NCI-H69 (cell line): ENCODE measurements at regions not wholly inside any gene's neighbourhood (a gene's known extent, or its start where the extent isn't known, plus 50 kb on each side); places are given as distances from the start of the nearest gene placed in this dataset.

Experiments
- DNase-seq: peaks from one replicate; lab custom pipeline; 2025; lab: John Stamatoyannopoulos, UW

DNA sequence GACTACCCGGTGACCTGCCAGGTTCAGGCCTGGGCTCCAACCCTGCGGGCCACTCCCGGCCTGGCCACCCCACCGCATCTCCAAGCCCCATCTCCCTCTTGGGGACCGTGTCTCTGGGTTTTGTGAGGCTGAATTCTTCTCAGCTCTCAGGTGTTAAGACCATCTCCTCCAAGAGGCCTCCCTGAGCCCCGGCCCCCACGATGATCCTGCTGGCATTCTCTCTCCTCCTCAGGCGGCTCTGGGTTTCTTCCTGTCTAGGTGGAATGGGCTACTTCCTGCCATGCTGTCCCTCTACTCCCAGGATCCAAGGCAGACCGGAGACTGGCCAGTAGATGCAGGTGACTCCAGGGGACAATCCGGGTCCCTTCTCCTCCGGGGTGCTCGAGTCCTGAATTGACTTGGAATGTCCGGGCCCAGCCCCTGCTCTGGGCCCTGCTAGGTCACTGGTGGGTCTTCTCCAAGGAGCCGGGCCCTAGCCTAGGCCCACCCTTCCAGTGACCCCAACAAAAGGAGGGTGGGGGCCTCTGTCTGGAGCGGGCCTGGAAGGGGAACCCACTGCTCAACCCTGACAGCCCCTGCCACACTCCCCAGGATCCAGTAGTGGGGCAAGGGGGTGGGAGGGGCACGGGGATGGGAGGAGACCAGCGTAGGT, 219.8 kb downstream of the C9orf50 start:
- no peak for DNase-seq

GRCh38 chr9:129400001-129400970, 220.6 kb downstream of the C9orf50 start:
- DNase-seq: no peak

- no peak for DNase-seq
Observed at GRCh38 chr9:129399634-129399990, 221.3 kb downstream of the C9orf50 start.

- DNase-seq: peak; percentile 60
Observed at GRCh38 chr9:129398961-129399633, 221.0 kb upstream of the IER5L start.

DNA sequence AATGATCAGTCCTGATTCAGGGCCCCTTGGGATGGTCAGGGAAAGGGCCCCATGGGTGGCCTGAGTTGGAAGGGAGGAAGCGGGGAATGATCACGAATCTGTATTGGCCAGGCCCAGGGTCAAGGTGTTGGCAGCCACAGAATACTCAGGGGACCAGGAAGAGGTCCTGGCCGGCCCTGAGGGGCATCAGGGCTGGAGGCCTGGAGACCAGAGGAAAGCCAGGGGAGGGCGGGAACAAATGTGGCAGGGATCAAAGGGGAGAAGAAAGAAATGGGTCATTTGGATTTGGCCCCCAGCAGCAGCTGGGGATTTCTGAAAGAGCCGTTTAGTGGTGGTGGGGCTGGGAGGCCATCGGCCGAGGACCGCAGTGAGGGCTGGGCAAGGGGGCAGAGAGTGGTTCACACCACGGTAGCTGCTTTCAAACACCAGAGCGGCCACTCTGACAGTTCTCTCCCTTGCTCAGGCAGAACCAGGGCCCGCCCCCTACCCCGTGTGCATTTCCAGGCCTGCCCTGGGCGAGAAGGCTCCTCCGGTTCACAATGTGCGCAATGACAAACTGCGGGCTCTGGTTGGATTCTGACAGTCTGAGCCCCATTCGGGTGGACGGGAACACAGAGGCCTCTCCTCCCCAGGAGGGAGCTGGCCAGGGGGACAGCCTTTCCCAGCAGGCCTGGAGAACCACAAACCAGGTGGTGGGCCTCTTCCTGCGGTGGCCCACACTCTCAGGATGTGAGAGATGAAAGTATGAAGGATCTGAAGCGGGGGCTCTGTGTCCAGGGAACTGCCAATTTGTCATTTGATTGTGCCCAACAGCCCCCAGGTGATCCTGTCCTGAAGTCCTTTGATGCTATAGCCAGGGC, 220.3 kb upstream of the IER5L start:
- no peak for DNase-seq

DNA sequence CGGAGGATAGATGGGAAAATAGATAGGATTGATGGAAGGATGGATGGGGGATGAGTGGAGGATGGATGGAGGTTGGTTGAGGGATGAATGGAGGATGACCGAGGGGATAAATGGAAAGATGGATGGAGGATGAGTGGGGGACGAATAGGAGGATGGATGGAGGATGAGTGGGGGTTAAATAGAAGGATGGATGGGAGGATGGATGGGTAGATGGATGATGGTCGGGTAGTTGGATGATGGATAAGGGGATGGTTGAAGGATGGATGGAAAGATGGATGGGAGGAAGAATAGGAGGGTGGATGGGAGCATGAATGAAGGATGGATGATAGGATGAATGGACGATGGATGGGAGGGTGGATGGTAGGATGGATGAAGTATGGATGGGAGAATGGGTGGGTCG, 219.3 kb upstream of the IER5L start:
- no peak for DNase-seq

DNA sequence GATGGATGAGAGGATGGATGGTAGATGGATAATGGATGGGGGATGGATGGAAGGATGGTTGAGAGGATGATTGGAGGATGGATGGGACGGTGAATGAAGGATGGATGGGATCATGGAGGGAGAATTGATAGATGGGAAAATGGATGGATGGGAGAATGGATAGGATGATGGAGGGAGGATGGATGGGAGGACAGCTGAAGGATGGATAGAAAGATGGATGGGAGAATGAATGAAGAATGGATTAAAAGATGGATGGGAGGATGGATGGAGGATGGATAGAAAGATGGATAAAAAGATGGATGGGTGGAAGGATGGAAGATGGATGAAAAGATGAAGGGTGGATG, 218.3 kb upstream of the IER5L start:
- no peak for DNase-seq

DNA sequence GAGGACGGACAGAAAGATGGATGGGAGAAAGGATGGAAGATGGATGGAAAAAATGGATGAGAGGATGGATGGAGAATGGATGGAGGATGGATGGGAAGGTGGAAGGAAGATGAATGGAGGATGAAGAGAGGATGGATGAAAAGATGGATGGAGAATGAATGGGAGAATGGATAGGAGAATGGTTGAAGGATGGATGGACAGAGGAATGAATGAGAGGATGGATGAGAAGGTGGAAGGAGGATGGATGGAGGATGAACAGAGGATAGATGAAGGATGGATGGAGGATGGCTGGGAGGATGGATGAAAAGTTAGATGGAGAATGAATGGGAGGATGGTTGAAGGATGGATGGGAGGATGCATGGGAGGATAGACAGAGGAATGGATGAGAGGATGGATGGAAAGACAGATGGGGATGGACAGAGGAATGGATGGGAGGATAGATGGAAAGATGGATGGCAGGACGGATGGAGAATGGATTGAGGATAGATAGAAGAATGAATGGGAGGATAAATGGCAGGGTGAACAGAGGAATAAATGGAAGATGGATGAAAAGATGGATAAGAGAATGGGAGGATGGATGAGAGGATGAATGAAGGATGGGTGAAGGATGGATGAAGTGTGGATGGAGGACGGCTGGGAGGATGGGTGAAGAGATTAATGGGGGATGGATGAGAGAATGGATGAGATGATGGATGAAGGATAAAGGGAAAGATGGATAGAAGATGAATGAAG, 217.7 kb upstream of the IER5L start:
- no peak for DNase-seq

DNA sequence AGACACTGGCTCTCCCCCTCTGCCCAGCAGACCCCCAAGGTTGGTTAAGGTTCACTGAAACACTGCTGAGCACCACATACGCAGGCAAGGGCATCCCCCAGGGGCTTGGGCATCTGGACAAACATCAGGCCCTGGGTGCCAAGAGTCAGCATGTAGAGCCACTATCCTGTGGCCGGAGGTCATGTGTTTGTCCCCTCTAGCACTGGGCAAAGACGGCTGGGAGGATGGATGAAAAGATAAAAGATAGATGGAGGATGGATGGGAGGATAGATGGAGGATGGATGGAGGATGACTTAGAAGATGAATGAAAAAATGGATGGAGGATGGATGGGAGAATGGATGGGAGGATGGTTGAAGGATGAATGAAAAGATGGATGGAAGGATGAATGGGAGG, 216.8 kb upstream of the IER5L start:
- DNase-seq: no peak

DNA sequence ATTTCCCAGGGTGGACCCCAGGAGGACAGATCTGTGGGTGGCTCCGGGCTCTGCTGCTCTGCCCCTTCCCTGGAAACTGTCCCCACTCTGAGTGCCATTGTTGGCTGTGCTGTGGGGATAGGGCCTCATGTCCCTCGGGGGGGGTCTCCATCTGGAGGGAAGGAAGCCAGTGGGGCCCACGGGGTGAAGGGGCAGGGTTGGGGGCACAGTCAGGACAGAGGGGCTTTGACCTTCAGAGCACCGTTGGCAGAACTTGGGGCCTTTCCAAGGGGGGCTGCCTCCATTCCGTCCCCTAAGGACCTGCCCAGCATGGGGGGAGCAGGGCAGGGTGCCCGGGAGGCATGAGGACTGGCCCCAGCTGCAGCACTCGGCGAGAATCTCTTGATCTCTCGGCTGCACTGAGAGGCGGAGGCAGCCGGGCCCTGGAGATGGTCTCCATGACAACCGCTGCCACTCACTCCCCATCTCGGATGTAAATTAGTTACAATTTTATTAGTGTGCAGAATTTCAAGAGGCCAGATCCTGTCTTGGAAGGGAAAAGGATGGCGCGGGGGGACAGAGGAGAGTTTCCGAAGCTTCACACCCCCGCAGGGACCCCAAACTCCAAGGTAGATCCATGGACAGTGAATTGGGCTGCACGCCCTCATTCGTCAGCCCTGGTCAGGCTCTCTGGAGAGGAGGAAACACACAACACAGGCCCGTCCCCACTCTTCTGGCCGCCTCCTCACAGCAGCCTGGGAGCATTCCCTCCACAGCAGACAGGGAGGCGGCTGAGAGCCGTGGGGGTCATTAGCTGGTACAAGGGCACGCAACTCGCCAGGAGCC, 216.2 kb upstream of the IER5L start:
- DNase-seq: peak; percentile 51

DNA sequence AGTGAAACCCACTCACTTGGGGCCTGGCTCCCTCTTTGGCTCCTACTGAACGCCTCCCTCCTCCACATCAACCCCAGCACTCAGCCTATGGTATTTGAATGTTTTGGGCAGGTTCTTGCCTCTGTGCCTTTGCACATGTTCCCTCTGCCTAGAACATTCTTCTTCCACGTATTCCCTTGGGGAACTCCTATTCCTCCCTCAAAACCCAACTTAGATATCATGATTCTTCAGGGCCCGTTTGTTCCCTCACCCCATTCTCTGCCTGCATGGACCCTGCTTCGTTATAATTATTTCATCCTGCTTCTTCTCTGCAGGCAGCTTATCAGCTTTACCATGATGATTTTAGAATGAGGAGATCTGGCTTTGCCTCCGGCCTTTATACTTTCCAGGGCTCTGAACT, 215.0 kb upstream of the IER5L start:
- DNase-seq: no peak

DNA sequence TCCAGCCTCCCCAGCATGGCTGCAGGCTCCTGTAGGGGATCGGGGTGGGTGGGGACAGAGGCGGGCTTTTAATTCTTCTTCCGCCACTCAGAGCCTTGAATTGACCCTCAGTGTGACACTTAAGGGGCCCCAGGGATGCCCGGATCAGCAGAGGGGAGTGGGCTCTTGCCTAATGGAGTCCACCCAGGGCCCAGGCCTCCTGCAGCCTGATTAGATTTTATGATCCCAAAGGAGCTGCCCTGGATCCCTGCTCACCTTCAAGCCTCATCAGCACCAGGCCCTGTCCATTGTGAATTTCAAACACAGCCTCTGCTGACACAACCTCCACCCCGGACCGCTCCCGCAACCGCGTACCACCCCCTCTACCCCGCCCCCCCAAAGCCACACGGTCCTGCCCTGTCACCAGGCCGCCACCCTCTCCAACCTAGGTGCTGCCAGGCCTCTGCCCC, 214.1 kb upstream of the IER5L start:
- DNase-seq: no peak

DNA sequence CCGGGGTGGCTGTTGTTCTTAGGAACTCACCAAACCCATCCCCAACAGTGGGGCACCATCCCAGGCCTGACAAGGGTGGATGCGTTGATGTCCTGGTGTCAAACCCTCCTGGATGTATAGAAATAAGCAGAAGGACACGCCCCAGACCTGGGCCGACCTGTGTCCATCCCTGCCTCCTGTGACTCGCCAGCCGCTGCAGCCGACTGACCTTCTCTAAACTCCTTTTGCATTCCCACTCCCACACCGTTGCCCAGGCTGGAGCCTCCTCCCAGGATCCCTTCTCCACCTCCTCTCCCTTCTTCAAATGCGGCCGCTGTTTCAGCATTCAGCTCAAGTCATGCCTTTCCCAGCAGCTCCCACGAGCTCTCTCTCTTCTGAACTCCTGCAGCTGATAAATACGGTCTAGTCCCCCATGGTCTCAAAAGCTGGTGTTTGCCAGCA, 213.2 kb upstream of the IER5L start:
- DNase-seq: no peak

- DNase-seq: no peak
Observed at GRCh38 chr9:129390541-129390940, 212.5 kb upstream of the IER5L start.

GRCh38 chr9:129387822-129388221, 209.8 kb upstream of the IER5L start:
- DNase-seq: no peak

DNA sequence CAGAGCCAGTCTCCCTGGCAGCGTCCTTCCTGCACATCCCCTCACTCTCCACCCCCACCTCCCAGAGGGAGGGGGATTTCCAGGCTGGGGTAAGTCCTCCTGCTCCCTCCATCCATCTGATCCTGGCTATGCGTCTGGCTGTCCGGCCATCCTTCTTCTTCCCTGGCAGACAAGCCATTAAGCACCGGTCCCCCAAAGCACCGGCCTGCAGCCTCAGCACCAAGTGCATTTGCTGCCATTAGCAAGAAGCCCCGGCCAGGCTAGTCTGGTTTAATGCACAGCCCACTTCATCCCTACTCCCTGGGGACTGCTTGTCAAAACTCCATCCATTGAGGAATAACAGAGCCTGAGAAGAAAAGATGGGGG, 208.7 kb upstream of the IER5L start:
- DNase-seq: no peak

GRCh38 chr9:129385211-129385934, 207.3 kb upstream of the IER5L start:
- no peak for DNase-seq

GRCh38 chr9:129384491-129385210, 206.6 kb upstream of the IER5L start:
- DNase-seq: no peak
